Tibial artery (tissue), 4 donors: ENCODE measurements at regions not wholly inside any gene's neighbourhood (a gene's known extent, or its start where the extent isn't known, plus 50 kb on each side); places are given as distances from the start of the nearest gene placed in this dataset.

ENCODE experiments used
- DNase-seq, 2 donors: peaks; one replicate each; pipeline ENCODE4 v3.0.0-alpha.2; 2019
- H3K27ac ChIP-seq, 2 donors: fragments of 200-600 bp; sonication (generic) in 1 of 2; 1 replicate in 1 of 2; 2 replicates in 1 of 2; pipeline ENCODE4 v1.5.1; 2018 to 2019; ENCODE audit warnings: mild to moderate bottlenecking in 1 of 2
- H3K27me3 ChIP-seq, 2 donors: fragments of 200-600 bp; sonication (generic) in 1 of 2; one replicate each; pipeline versions ENCODE4 v1.5.1 to v1.6.0; 2016 to 2019
- H3K36me3 ChIP-seq, 3 donors: fragments of 200-600 bp; sonication (generic) in 2 of 3; one replicate each; pipeline ENCODE4 v1.5.1; 2016 to 2019; ENCODE audit warnings: mild to moderate bottlenecking in 2 of 3
- H3K4me1 ChIP-seq, 4 donors: fragments of 200-600 bp; sonication (generic) in 2 of 4; 1 replicate in 3 of 4; 2 replicates in 1 of 4; pipeline ENCODE4 v1.5.1; 2016 to 2019
- H3K4me3 ChIP-seq, 2 donors: fragments of 200-600 bp; sonication (generic) in 1 of 2; 1 replicate in 1 of 2; 2 replicates in 1 of 2; pipeline ENCODE4 v1.5.1; 2018 to 2019; ENCODE audit warnings: mild to moderate bottlenecking in 2 of 2
- H3K9me3 ChIP-seq, 3 donors: fragments of 200-600 bp; sonication (generic) in 1 of 3; one replicate each; pipeline ENCODE4 v1.5.1; 2016 to 2019
- intact Hi-C: fragments of 100-400 bp; cut with DNase I; formaldehyde crosslinking; loops from one replicate; pipeline ENCODE4 v1.15.0; 2023; ENCODE audit warnings: low total_unique reads
- TF ChIP-seq, protein P1 (sequence below), 2 experiments: fragments of 200-600 bp in 1 of 2; fragments of 450-650 bp in 1 of 2; IDR thresholded peaks; one replicate each; pipeline ENCODE4 v1.5.1; 2017 to 2019; ENCODE audit warnings: antibody characterized with exemption in 2 of 2, mild to moderate bottlenecking in 1 of 2, moderate library complexity in 1 of 2

DNA sequence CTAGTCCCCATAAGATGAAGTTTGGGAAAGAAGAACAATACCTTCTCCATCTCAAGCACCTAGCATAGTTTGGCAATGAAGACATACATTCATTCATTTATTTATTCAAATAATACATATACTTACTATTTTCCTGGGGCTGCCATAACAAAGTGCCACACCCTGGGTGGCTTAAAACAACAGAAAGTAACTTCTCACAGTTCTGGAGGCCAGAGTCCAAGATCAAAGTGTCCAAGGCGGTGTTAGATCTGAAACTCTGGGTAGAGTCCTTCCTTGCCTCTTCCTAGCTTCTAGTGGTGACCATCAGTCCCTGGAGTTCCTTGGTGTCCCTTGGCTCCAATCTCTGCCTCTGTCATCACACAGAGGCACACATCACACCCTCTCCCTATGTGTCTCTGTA is 112.1 kb upstream of the IGSF21 start:
- intact Hi-C loops: no loop called here
- H3K9me3 ChIP-seq: no peaks in the 10 kb centered on the region
- DNase-seq: no peak
- TF ChIP-seq, protein P1, sequence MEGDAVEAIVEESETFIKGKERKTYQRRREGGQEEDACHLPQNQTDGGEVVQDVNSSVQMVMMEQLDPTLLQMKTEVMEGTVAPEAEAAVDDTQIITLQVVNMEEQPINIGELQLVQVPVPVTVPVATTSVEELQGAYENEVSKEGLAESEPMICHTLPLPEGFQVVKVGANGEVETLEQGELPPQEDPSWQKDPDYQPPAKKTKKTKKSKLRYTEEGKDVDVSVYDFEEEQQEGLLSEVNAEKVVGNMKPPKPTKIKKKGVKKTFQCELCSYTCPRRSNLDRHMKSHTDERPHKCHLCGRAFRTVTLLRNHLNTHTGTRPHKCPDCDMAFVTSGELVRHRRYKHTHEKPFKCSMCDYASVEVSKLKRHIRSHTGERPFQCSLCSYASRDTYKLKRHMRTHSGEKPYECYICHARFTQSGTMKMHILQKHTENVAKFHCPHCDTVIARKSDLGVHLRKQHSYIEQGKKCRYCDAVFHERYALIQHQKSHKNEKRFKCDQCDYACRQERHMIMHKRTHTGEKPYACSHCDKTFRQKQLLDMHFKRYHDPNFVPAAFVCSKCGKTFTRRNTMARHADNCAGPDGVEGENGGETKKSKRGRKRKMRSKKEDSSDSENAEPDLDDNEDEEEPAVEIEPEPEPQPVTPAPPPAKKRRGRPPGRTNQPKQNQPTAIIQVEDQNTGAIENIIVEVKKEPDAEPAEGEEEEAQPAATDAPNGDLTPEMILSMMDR (IDR thresholded peaks at IDR 0.05): no peak
- no peak overlapping the region for H3K4me3 ChIP-seq
- H3K27ac ChIP-seq: no peak overlapping the region
- H3K36me3 ChIP-seq: no peaks in the 10 kb centered on the region
- H3K27me3 ChIP-seq: peaks cover 0 to 45% of the 10 kb centered on the region in 2 donors
- H3K4me1 ChIP-seq: no peaks in the 10 kb centered on the region

GRCh38 chr1:17998889-17999288 is 108.7 kb upstream of the IGSF21 start:
- TF ChIP-seq, protein P1 (IDR thresholded peaks at IDR 0.05): no peak
- Histone ChIP-seq H3K4me1 (no peaks in the 10 kb centered on the region), H3K36me3 (no peaks in the 10 kb centered on the region), H3K9me3 (no peaks in the 10 kb centered on the region), H3K27me3 (peaks cover 0 to 76% of the 10 kb centered on the region in 2 donors), H3K4me3 (no peak overlapping the region), H3K27ac (no peak overlapping the region)
- intact Hi-C loops: no loop called here
- DNase-seq: no peak

DNA sequence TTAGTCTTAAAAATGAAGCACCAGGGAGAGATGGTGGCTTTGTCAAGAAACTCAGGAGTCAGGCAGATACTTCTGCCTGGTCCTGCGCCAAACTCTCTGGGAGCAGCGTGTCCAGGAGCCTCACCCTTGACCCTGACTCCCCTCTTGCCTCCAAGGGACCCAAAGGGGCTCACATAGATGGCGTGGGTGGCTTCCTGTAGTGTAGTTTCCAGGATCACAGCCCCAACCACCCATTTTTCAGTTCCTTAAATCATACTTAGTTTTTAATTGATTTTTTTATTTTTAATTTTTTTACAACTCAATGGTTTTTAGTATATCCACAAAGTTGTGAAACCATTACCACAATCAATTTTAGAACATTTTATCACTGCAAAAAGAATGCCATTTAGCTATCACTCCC is 107.7 kb upstream of the IGSF21 start:
- Histone ChIP-seq H3K27ac (no peak overlapping the region), H3K9me3 (no peaks in the 10 kb centered on the region), H3K4me3 (no peak overlapping the region), H3K36me3 (no peaks in the 10 kb centered on the region), H3K4me1 (no peaks in the 10 kb centered on the region), H3K27me3 (peaks cover 0 to 82% of the 10 kb centered on the region in 2 donors)
- DNase-seq: no peak
- TF ChIP-seq, protein P1 (IDR thresholded peaks at IDR 0.05): no peak
- intact Hi-C loops: no loop called here

GRCh38 chr1:18001725-18002124 is 105.9 kb upstream of the IGSF21 start:
- Histone ChIP-seq H3K36me3 (no peaks in the 10 kb centered on the region), H3K4me3 (no peak overlapping the region), H3K9me3 (no peaks in the 10 kb centered on the region), H3K4me1 (no peaks in the 10 kb centered on the region), H3K27me3 (peaks cover 0 to 82% of the 10 kb centered on the region in 2 donors), H3K27ac (no peak overlapping the region)
- DNase-seq: no peak
- intact Hi-C loops: no loop called here
- TF ChIP-seq, protein P1 (IDR thresholded peaks at IDR 0.05): no peak

GRCh38 chr1:18004278-18004677 is 103.3 kb upstream of the IGSF21 start:
- no peak overlapping the region for H3K27ac ChIP-seq
- peaks cover 0 to 84% of the 10 kb centered on the region in 2 donors for H3K27me3 ChIP-seq
- no peak for DNase-seq
- H3K4me1 ChIP-seq: no peaks in the 10 kb centered on the region
- no peaks in the 10 kb centered on the region for H3K9me3 ChIP-seq
- TF ChIP-seq, protein P1 (IDR thresholded peaks at IDR 0.05): no peak
- intact Hi-C loops: no loop called here
- H3K4me3 ChIP-seq: no peak overlapping the region
- H3K36me3 ChIP-seq: no peaks in the 10 kb centered on the region

- Histone ChIP-seq H3K27me3 (peaks cover 0 to 84% of the 10 kb centered on the region in 2 donors), H3K9me3 (no peaks in the 10 kb centered on the region), H3K4me1 (no peaks in the 10 kb centered on the region), H3K36me3 (no peaks in the 10 kb centered on the region), H3K27ac (no peak overlapping the region), H3K4me3 (no peak overlapping the region)
- TF ChIP-seq, protein P1 (IDR thresholded peaks at IDR 0.05): no peak
- peak in 1 of 2 donors; percentile 25 for DNase-seq
- intact Hi-C loops: no loop called here
These were observed 102.4 kb upstream of the IGSF21 start for GRCh38 chr1:18005238-18005637.
